Fibroblast of lung (primary cell): ENCODE measurements at regions not wholly inside any gene's neighbourhood (a gene's known extent, or its start where the extent isn't known, plus 50 kb on each side); places are given as distances from the start of the nearest gene placed in this dataset.

Experiments
- EZH2 ChIP-seq: IDR thresholded peaks from 2 replicates; pipeline ENCODE4 v1.5.1; 2012; ENCODE audit warnings: low read length, control low read depth, mild to moderate bottlenecking; ENCODE audit errors: missing control alignments
- TF ChIP-seq, protein P1 (sequence below), 2 donors: IDR thresholded peaks in 1 of 2; conservative IDR thresholded peaks in 1 of 2; 1 replicate in 1 of 2; 2 replicates in 1 of 2; pipeline ENCODE4 v1.5.1; 2011 to 2012; ENCODE audit warnings: low read length in 2 of 2, control low read depth in 1 of 2, inconsistent platforms in 1 of 2, low read depth in 1 of 2, mild to moderate bottlenecking in 1 of 2

DNA sequence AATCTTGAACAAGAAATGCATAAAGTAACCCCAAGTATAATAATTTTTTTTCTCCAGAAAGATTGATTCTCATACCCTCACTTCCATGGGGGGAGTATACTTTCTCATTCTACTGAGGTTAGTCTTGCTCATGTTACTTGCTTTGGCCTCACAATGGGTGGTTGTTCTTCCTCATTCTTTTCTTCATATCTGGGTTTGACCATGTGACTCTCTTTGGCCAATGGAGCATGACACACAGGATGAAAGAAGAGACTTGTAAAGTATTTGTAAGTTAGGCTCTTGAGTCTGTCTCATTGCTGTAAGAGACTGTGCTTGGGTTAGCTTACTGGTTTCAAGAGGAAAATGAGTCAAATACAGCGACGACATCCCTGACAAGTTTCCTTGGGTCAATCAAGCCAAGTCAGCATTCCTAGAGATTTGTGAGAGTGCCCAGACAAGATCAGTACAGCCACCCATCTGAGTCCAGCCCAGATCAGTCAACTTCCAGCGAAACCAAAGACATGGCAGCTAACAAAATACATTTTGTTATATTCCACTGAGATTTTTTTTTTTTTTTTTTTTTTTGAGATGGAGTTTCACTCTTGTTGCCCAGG is 970.2 kb downstream of the BCL11A start:
- TF ChIP-seq, protein P1, sequence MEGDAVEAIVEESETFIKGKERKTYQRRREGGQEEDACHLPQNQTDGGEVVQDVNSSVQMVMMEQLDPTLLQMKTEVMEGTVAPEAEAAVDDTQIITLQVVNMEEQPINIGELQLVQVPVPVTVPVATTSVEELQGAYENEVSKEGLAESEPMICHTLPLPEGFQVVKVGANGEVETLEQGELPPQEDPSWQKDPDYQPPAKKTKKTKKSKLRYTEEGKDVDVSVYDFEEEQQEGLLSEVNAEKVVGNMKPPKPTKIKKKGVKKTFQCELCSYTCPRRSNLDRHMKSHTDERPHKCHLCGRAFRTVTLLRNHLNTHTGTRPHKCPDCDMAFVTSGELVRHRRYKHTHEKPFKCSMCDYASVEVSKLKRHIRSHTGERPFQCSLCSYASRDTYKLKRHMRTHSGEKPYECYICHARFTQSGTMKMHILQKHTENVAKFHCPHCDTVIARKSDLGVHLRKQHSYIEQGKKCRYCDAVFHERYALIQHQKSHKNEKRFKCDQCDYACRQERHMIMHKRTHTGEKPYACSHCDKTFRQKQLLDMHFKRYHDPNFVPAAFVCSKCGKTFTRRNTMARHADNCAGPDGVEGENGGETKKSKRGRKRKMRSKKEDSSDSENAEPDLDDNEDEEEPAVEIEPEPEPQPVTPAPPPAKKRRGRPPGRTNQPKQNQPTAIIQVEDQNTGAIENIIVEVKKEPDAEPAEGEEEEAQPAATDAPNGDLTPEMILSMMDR (conservative IDR thresholded peaks at IDR 0.05 in 1 of 2, IDR thresholded peaks at IDR 0.05 in 1 of 2; ENCODE audit: low read depth in 1 of 2, low read length in 2 of 2): no peak
- TF ChIP-seq EZH2: no peak
